OCI-LY3 (cell line): ENCODE measurements at regions not wholly inside any gene's neighbourhood (a gene's known extent, or its start where the extent isn't known, plus 50 kb on each side); places are given as distances from the start of the nearest gene placed in this dataset.

ENCODE experiments used
- CTCF ChIP-seq: fragments of 200-600, 300-600 bp; sonication (generic); IDR thresholded peaks from 2 replicates; pipeline ENCODE4 v1.5.1; 2014; ENCODE audit warnings: antibody characterized with exemption, low read length, low read depth
- EZH2phosphoT487 ChIP-seq: fragments of 200-600 bp; shearing (Covaris generic); IDR thresholded peaks from 2 replicates; pipeline ENCODE4 v1.6.1; 2018; ENCODE audit warnings: antibody characterized with exemption, mixed run types, low read depth

- TF ChIP-seq CTCF (no peak), EZH2phosphoT487 (no peak)
These were observed 424.9 kb upstream of the UBE2E3 start for GRCh38 chr2:180555391-180555965.
